Keratinocyte (primary cell): ENCODE measurements at regions not wholly inside any gene's neighbourhood (a gene's known extent, or its start where the extent isn't known, plus 50 kb on each side); places are given as distances from the start of the nearest gene placed in this dataset.

Experiments used
- EZH2 ChIP-seq: IDR thresholded peaks from one replicate; pipeline ENCODE4 v1.6.1; 2012; ENCODE audit warnings: inconsistent platforms, mild to moderate bottlenecking, low read length, moderate library complexity
- TF ChIP-seq, protein P1 (sequence below), 3 experiments: IDR thresholded peaks in 1 of 3; conservative IDR thresholded peaks in 1 of 3; optimal IDR thresholded peaks in 1 of 3; 2 replicates in 2 of 3; 3 replicates in 1 of 3; pipeline versions ENCODE3 to v1.5.1; 2011; ENCODE audit warnings: low read length in 3 of 3, mild to moderate bottlenecking in 3 of 3, moderate library complexity in 2 of 3, control low read depth in 1 of 3, inconsistent platforms in 1 of 3; ENCODE audit not compliant: insufficient read depth in 2 of 3; ENCODE audit errors: extremely low read depth in 1 of 3

DNA sequence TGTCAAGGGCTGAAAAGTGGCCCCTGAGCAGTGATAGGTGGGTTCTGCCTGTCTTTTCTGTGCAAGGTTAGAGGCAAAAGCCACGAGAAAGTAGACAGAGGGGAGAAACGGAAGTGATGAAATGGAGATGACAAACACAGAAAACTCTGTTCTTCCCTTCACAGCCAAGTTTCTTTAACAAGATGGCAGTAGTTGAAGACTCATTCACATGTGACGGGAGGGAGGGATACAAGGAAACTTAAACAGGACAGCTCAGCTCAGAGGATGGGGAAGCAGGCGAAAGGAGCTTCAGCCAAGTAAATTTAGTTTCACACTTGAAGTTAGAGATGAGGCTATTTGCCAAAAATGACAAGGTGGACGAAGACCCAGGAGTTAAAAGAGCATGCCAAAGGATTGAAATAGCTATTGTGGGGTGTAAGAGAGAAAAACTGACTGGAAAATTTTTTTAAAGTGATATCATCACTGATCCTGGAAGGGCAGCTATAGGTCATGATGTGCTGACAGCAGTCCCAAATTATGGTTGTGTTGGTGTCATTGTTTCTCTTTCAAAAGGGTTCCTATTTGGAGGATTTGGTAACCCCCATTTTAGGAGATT, 347.9 kb downstream of the EFNB2 start:
- TF ChIP-seq, protein P1, sequence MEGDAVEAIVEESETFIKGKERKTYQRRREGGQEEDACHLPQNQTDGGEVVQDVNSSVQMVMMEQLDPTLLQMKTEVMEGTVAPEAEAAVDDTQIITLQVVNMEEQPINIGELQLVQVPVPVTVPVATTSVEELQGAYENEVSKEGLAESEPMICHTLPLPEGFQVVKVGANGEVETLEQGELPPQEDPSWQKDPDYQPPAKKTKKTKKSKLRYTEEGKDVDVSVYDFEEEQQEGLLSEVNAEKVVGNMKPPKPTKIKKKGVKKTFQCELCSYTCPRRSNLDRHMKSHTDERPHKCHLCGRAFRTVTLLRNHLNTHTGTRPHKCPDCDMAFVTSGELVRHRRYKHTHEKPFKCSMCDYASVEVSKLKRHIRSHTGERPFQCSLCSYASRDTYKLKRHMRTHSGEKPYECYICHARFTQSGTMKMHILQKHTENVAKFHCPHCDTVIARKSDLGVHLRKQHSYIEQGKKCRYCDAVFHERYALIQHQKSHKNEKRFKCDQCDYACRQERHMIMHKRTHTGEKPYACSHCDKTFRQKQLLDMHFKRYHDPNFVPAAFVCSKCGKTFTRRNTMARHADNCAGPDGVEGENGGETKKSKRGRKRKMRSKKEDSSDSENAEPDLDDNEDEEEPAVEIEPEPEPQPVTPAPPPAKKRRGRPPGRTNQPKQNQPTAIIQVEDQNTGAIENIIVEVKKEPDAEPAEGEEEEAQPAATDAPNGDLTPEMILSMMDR (optimal IDR thresholded peaks at IDR 0.05 in 1 of 3, IDR thresholded peaks at IDR 0.05 in 1 of 3, conservative IDR thresholded peaks at IDR 0.05 in 1 of 3; ENCODE audit: extremely low read depth in 1 of 3, insufficient read depth in 2 of 3, low read length in 3 of 3), result no peak
- no peak for TF ChIP-seq EZH2
